ENCODE measurements at regions not wholly inside any gene's neighbourhood (a gene's known extent, or its start where the extent isn't known, plus 50 kb on each side); places are given as distances from the start of the nearest gene placed in this dataset.

DNA sequence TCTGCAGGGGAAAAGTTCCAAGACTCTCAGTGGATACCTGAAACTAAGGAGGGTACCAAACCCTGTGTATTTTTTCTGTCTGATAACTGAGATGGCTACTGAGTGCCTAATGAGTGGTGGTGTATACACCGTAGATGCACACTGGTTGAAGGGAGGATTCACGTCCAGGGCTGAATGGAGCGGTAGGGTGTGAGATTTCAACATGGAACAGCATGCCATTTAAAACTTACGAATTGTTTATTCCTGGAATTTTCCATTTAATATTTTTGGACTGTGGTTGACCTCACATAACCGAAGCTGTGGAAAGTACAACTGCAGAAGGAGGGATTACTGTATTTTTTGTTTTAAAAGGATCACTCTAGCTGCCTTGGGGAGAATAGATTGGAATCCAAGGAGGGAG, 322.5 kb upstream of the SORL1-AS1 start:
- Mint-ChIP-seq H3K27me3 (no peaks in the 10 kb centered on the region), H3K9me3 (ENCODE audit: insufficient read depth) (no peaks in the 10 kb centered on the region), H3K4me1 (no peaks in the 10 kb centered on the region), H3K27ac (no peak overlapping the region), H3K4me3 (no peak overlapping the region)
- Histone ChIP-seq H3K9ac (ENCODE audit: low read length) (no peak overlapping the region), H3K4me1 (ENCODE audit: control insufficient read depth in 2 of 2, insufficient read depth in 2 of 2, low read length in 2 of 2) (no peaks in the 10 kb centered on the region), H4K20me1 (ENCODE audit: control insufficient read depth, insufficient read depth, low read length, poor library complexity, severe bottlenecking) (no peaks in the 10 kb centered on the region), H3K79me2 (ENCODE audit: control insufficient read depth, insufficient read depth, low read length) (no peaks in the 10 kb centered on the region), H3K36me3 (replicated peaks in 1 of 2; ENCODE audit: control extremely low read depth in 1 of 2, control insufficient read depth in 1 of 2, extremely low read depth in 1 of 2, insufficient read depth in 2 of 2, low read length in 1 of 2) (no peaks in the 10 kb centered on the region), H2AFZ (ENCODE audit: insufficient read depth, low read depth, low read length, poor library complexity, severe bottlenecking) (no peak overlapping the region), H3K4me2 (replicated peaks; ENCODE audit: low read depth, low read length, poor library complexity, severe bottlenecking) (no peak overlapping the region), H3K27ac (ENCODE audit: low read length in 2 of 2) (no peak overlapping the region), H3K4me3 (ENCODE audit: control extremely low read depth in 1 of 5, extremely low read depth in 1 of 5, insufficient read depth in 1 of 5, low read depth in 2 of 5, low read length in 4 of 5) (no peak overlapping the region), H3K9me3 (ENCODE audit: control extremely low read depth in 1 of 3, control insufficient read depth in 2 of 3, insufficient read depth in 1 of 3, low read length in 2 of 3) (no peaks in the 10 kb centered on the region), H3K27me3 (replicated peaks in 1 of 4; ENCODE audit: control extremely low read depth in 1 of 4, control insufficient read depth in 3 of 4, insufficient read depth in 4 of 4, low read length in 3 of 4) (no peaks in the 10 kb centered on the region)
- 78% methylated on average over 5 of the region's 5 CpGs for WGBS (ENCODE audit: insufficient coverage)
- ATAC-seq (ENCODE audit: low read depth) (no peak), DNase-seq (no peak)
- ChIA-PET CTCF (no interaction called here), POLR2A (no interaction called here)
- TF ChIP-seq, protein P1, sequence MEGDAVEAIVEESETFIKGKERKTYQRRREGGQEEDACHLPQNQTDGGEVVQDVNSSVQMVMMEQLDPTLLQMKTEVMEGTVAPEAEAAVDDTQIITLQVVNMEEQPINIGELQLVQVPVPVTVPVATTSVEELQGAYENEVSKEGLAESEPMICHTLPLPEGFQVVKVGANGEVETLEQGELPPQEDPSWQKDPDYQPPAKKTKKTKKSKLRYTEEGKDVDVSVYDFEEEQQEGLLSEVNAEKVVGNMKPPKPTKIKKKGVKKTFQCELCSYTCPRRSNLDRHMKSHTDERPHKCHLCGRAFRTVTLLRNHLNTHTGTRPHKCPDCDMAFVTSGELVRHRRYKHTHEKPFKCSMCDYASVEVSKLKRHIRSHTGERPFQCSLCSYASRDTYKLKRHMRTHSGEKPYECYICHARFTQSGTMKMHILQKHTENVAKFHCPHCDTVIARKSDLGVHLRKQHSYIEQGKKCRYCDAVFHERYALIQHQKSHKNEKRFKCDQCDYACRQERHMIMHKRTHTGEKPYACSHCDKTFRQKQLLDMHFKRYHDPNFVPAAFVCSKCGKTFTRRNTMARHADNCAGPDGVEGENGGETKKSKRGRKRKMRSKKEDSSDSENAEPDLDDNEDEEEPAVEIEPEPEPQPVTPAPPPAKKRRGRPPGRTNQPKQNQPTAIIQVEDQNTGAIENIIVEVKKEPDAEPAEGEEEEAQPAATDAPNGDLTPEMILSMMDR (IDR thresholded peaks at IDR 0.05) = no peak
- no peak for TF ChIP-seq EZH2 (IDR thresholded peaks at IDR 0.05; ENCODE audit: borderline replicate concordance, insufficient read depth, low read depth, low read length, poor library complexity, severe bottlenecking)
- intact Hi-C loops (cut with micrococcal nuclease) = no loop called here

GRCh38 chr11:121773076-121773475, 320.3 kb upstream of the SORL1-AS1 start:
- peaks cover 0 to 4% of the 10 kb centered on the region in 2 donors for H3K4me1 ChIP-seq (ENCODE audit: control insufficient read depth in 2 of 2, insufficient read depth in 2 of 2, low read length in 2 of 2)
- no peak overlapping the region for H3K27ac Mint-ChIP-seq
- ATAC-seq (ENCODE audit: low read depth) (no peak), DNase-seq (no peak)
- TF ChIP-seq EZH2 (IDR thresholded peaks at IDR 0.05; ENCODE audit: borderline replicate concordance, insufficient read depth, low read depth, low read length, poor library complexity, severe bottlenecking) = no peak
- TF ChIP-seq, protein P1 (IDR thresholded peaks at IDR 0.05) = no peak
- ChIA-PET POLR2A (no interaction called here), CTCF (no interaction called here)
- H4K20me1 ChIP-seq (ENCODE audit: control insufficient read depth, insufficient read depth, low read length, poor library complexity, severe bottlenecking) = no peaks in the 10 kb centered on the region
- no peaks in the 10 kb centered on the region for H3K27me3 Mint-ChIP-seq
- no peaks in the 10 kb centered on the region for H3K9me3 Mint-ChIP-seq (ENCODE audit: insufficient read depth)
- no peak overlapping the region for H3K4me3 ChIP-seq (ENCODE audit: control extremely low read depth in 1 of 5, extremely low read depth in 1 of 5, insufficient read depth in 1 of 5, low read depth in 2 of 5, low read length in 4 of 5)
- H3K4me2 ChIP-seq (replicated peaks; ENCODE audit: low read depth, low read length, poor library complexity, severe bottlenecking) = no peak overlapping the region
- H3K9ac ChIP-seq (ENCODE audit: low read length) = no peak overlapping the region
- no peak overlapping the region for H3K4me3 Mint-ChIP-seq
- no peaks in the 10 kb centered on the region for H3K36me3 ChIP-seq (replicated peaks in 1 of 2; ENCODE audit: control extremely low read depth in 1 of 2, control insufficient read depth in 1 of 2, extremely low read depth in 1 of 2, insufficient read depth in 2 of 2, low read length in 1 of 2)
- intact Hi-C loops (cut with micrococcal nuclease) = no loop called here
- no peak overlapping the region for H2AFZ ChIP-seq (ENCODE audit: insufficient read depth, low read depth, low read length, poor library complexity, severe bottlenecking)
- no peaks in the 10 kb centered on the region for H3K27me3 ChIP-seq (replicated peaks in 1 of 4; ENCODE audit: control extremely low read depth in 1 of 4, control insufficient read depth in 3 of 4, insufficient read depth in 4 of 4, low read length in 3 of 4)
- no peaks in the 10 kb centered on the region for H3K4me1 Mint-ChIP-seq
- H3K9me3 ChIP-seq (ENCODE audit: control extremely low read depth in 1 of 3, control insufficient read depth in 2 of 3, insufficient read depth in 1 of 3, low read length in 2 of 3) = no peaks in the 10 kb centered on the region
- no peaks in the 10 kb centered on the region for H3K79me2 ChIP-seq (ENCODE audit: control insufficient read depth, insufficient read depth, low read length)
- no peak overlapping the region for H3K27ac ChIP-seq (ENCODE audit: low read length in 2 of 2)
- 96% methylated on average over 2 of the region's 2 CpGs for WGBS (ENCODE audit: insufficient coverage)
